Activated T-helper 17 cell treated with anti-CD3 and anti-CD28 coated beads, Interleukin-2, amount 50 U/mL, for 72 hours (primary cell): ENCODE measurements at regions not wholly inside any gene's neighbourhood (a gene's known extent, or its start where the extent isn't known, plus 50 kb on each side); places are given as distances from the start of the nearest gene placed in this dataset.

Experiments
- ATAC-seq: fragments of 150-1000 bp; cut with Tn5 transposase; replicated peaks from 2 replicates; pipeline ENCODE4 v1.10.0; 2021; ENCODE audit warnings: mild to moderate bottlenecking, moderate library complexity
- H3K27ac Mint-ChIP-seq: one replicate; pipeline ENCODE4 v1.8.0; 2022; ENCODE audit warnings: mixed read lengths
- H3K27me3 Mint-ChIP-seq: one replicate; pipeline ENCODE4 v1.8.0; 2022; ENCODE audit warnings: mixed read lengths
- H3K36me3 Mint-ChIP-seq: one replicate; pipeline ENCODE4 v1.8.0; 2022; ENCODE audit warnings: low read depth, mild to moderate bottlenecking, mixed read lengths
- H3K4me1 Mint-ChIP-seq: one replicate; pipeline ENCODE4 v1.8.0; 2022; ENCODE audit warnings: mixed read lengths
- H3K4me3 Mint-ChIP-seq: one replicate; pipeline ENCODE4 v1.8.0; 2022; ENCODE audit warnings: mild to moderate bottlenecking, mixed read lengths
- H3K9me3 Mint-ChIP-seq: one replicate; pipeline ENCODE4 v1.8.0; 2022; ENCODE audit warnings: mixed read lengths

DNA sequence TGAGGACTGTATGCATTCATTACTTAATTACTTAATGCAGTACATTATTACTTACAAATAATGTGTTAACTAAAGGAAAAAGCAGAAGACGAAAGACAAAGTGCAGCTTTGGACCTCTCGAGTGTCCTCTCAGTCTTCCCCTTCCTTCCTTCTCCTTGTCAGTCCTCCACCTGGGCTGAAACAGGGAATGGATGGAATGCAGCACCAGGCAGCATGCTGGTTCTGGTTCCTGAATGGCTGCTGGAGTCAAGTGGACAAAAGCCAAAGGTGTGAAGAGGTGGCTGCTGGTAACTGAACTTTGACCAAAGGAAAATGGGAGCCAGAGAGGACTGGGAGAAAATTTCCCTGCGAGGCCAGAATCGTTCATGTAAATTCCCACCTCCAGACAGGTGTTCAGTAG, 179.5 kb downstream of the GPAM start:
- Mint-ChIP-seq H3K4me1 (no peaks in the 10 kb centered on the region), H3K36me3 (no peaks in the 10 kb centered on the region), H3K4me3 (no peak overlapping the region), H3K27ac (no peak overlapping the region), H3K27me3 (no peaks in the 10 kb centered on the region), H3K9me3 (no peaks in the 10 kb centered on the region)
- no peak for ATAC-seq

GRCh38 chr10:112005044-112005443, 178.5 kb downstream of the GPAM start:
- H3K4me3 Mint-ChIP-seq, result no peak overlapping the region
- no peaks in the 10 kb centered on the region for H3K36me3 Mint-ChIP-seq
- ATAC-seq, result no peak
- no peaks in the 10 kb centered on the region for H3K4me1 Mint-ChIP-seq
- H3K27ac Mint-ChIP-seq, result no peak overlapping the region
- H3K27me3 Mint-ChIP-seq, result no peaks in the 10 kb centered on the region
- H3K9me3 Mint-ChIP-seq, result no peaks in the 10 kb centered on the region

DNA sequence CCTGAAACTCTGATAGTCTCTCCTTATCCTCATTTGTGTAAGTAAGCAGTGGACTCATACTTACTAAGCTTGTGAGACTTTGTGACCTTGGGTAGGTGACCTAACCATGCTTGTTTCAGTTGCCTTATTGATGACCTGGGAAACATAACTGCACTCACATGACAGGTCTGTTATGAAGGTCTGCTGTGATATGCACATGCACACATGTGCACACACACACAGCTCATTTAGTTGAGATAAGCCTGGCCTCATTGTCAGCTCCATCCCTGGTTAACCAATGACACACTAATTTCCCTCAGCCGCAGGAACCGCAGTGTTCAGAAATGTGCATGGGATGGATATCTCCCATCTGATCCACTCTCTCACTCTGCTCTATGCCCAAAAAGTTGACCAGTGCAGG, 177.2 kb downstream of the GPAM start:
- Mint-ChIP-seq H3K4me3 (no peak overlapping the region), H3K4me1 (no peaks in the 10 kb centered on the region), H3K9me3 (no peaks in the 10 kb centered on the region), H3K27me3 (no peaks in the 10 kb centered on the region), H3K36me3 (no peaks in the 10 kb centered on the region), H3K27ac (no peak overlapping the region)
- ATAC-seq, result no peak

DNA sequence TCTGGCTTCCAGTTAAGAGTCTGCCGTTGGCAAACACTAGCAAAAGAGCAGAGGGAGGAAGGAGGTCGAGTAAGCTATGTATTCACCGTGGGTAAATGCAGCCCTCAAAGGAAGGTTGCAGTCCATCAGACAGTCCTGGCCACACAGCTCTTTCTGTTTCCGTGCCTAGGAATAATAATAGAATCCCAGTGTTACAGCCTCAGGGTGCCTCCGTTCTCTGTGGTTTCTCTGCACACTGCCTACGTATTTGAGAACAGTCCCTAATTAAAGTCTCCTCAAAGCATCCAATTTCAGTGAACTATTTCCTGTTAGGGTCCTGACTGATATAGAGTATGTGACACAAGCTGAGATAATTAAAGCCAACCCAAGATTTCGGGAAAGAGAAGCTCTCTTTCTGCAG, 176.7 kb downstream of the GPAM start:
- H3K27ac Mint-ChIP-seq, result no peak overlapping the region
- H3K27me3 Mint-ChIP-seq, result no peaks in the 10 kb centered on the region
- no peak for ATAC-seq
- H3K9me3 Mint-ChIP-seq, result no peaks in the 10 kb centered on the region
- H3K4me3 Mint-ChIP-seq, result no peak overlapping the region
- no peaks in the 10 kb centered on the region for H3K4me1 Mint-ChIP-seq
- H3K36me3 Mint-ChIP-seq, result no peaks in the 10 kb centered on the region

DNA sequence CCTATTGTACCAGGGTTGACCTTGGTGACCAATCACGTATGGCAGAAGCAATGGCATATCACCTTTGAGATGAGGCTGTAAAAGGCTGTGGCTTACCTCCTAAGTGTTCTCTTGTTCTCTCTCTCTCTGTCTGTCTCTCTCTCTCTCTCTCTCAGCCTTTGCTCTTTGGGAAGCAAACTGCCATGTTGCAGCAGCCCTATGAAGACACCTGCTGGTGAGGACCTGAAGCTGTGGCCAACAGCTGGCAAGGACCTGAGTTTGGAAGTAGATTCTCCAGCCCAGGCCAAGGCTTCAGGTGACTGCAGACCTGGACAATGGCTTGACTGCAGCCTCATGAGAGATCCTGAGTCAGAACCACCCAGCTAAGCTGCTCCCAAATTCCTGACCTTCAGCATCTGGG, 161.4 kb downstream of the GPAM start:
- Mint-ChIP-seq H3K27ac (no peak overlapping the region), H3K4me1 (no peaks in the 10 kb centered on the region), H3K27me3 (peaks cover 5% of the 10 kb centered on the region), H3K36me3 (no peaks in the 10 kb centered on the region), H3K4me3 (no peak overlapping the region), H3K9me3 (no peaks in the 10 kb centered on the region)
- no peak for ATAC-seq

- Mint-ChIP-seq H3K36me3 (no peaks in the 10 kb centered on the region), H3K4me1 (no peaks in the 10 kb centered on the region), H3K27ac (no peak overlapping the region), H3K9me3 (peaks cover 5% of the 10 kb centered on the region), H3K4me3 (no peak overlapping the region), H3K27me3 (no peaks in the 10 kb centered on the region)
- ATAC-seq, result no peak
These were observed 159.5 kb downstream of the GPAM start for GRCh38 chr10:112024079-112024478.

DNA sequence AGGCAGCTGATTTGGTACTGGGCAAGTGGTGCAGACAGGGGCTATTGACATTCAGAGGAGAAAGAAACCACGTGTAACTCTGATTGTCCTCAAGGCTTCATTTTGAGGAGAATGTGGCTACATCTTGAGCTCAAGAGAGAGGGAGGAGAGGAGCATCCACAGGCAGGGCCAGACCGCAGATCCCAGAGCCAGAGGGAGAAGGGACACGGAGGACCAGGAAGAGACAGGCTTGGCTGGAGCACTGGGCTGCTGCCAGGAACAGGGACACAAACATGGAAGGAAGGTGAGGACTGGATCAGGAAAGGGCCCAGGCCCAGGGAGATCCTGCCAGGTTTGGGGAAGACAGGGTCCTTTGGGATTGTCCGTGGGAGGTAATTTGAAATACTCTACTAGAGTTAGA, 158.3 kb downstream of the GPAM start:
- H3K4me1 Mint-ChIP-seq, result no peaks in the 10 kb centered on the region
- ATAC-seq, result no peak
- H3K36me3 Mint-ChIP-seq, result no peaks in the 10 kb centered on the region
- no peaks in the 10 kb centered on the region for H3K27me3 Mint-ChIP-seq
- H3K4me3 Mint-ChIP-seq, result no peak overlapping the region
- no peak overlapping the region for H3K27ac Mint-ChIP-seq
- peaks cover 6% of the 10 kb centered on the region for H3K9me3 Mint-ChIP-seq

DNA sequence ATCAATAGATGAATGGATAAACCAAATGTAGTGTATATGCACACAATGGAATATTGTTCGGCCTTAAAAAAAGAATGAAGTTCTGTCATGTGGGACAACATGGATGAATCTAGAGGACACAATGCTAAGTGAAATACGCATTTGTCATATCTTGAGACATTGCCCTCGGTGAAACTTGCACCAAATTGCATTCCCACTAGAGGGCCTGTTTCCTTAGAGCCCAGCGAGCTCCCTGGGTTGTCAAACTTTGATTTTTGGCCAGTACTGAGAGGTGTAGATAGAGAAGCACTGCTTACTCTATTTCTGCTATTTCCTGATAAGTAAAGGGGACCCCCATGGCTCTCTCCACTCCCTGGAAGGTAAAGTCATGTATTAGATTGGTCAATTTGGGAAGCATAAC, 157.1 kb downstream of the GPAM start:
- H3K4me3 Mint-ChIP-seq, result no peak overlapping the region
- H3K4me1 Mint-ChIP-seq, result no peaks in the 10 kb centered on the region
- H3K27ac Mint-ChIP-seq, result no peak overlapping the region
- no peaks in the 10 kb centered on the region for H3K27me3 Mint-ChIP-seq
- no peak for ATAC-seq
- H3K9me3 Mint-ChIP-seq, result peaks cover 10% of the 10 kb centered on the region
- H3K36me3 Mint-ChIP-seq, result no peaks in the 10 kb centered on the region

GRCh38 chr10:112027731-112028280, 155.8 kb downstream of the GPAM start:
- no peak overlapping the region for H3K4me3 Mint-ChIP-seq

GRCh38 chr10:112030431-112030830, 153.1 kb downstream of the GPAM start:
- Mint-ChIP-seq H3K4me1 (no peaks in the 10 kb centered on the region), H3K9me3 (peaks cover 10% of the 10 kb centered on the region), H3K27me3 (no peaks in the 10 kb centered on the region), H3K4me3 (no peak overlapping the region), H3K36me3 (no peaks in the 10 kb centered on the region), H3K27ac (no peak overlapping the region)
- no peak for ATAC-seq

More at GRCh38 chr10:112027731-112028280, 155.8 kb downstream of the GPAM start:
- no peaks in the 10 kb centered on the region for H3K27me3 Mint-ChIP-seq
- H3K27ac Mint-ChIP-seq, result no peak overlapping the region
- no peaks in the 10 kb centered on the region for H3K4me1 Mint-ChIP-seq
- ATAC-seq, result no peak
- H3K36me3 Mint-ChIP-seq, result no peaks in the 10 kb centered on the region
- peaks cover 10% of the 10 kb centered on the region for H3K9me3 Mint-ChIP-seq

DNA sequence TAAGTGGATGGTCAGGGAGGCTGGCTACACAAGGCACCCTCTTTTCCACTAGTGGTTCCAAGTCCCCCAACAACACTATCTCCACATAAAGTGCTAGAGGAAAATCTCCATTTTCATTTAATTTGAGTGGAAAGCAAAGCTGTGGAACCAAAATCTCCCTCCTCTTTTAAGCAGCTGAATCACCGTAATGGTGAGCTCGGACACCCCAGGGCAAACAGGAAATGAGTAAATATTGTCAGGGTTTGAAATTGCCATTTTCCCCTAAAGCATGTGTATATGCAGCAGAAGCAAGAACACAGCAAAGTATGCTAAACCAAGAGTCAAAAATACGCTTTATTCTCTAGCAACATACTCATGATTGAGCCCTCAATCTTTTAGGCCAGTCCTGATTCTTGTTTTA, 143.7 kb downstream of the GPAM start:
- H3K36me3 Mint-ChIP-seq, result no peaks in the 10 kb centered on the region
- H3K4me3 Mint-ChIP-seq, result no peak overlapping the region
- ATAC-seq, result no peak
- H3K27ac Mint-ChIP-seq, result no peak overlapping the region
- peaks cover 8% of the 10 kb centered on the region for H3K27me3 Mint-ChIP-seq
- no peaks in the 10 kb centered on the region for H3K4me1 Mint-ChIP-seq
- peaks cover 2% of the 10 kb centered on the region for H3K9me3 Mint-ChIP-seq

DNA sequence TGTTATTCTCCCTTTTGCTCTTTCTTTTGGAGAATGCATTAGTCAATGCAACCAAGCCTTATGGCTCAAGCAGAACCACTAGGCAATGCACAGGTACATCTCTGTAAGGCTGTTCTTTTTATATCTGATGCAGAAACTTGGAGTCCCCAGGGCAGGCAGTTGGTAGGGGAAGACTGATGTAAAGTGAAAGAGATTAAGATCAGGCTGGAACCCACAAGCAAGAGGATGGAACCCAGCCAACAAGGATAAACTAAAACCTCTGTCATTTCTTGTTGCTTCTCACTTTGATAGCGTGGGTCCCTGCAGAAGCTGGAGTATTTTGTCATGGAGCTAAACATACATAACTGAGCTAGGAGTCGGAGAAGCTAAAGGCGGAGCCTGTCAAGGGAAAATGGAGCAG, 142.9 kb downstream of the GPAM start:
- H3K4me3 Mint-ChIP-seq, result no peak overlapping the region
- ATAC-seq, result no peak
- no peak overlapping the region for H3K27ac Mint-ChIP-seq
- peaks cover 4% of the 10 kb centered on the region for H3K9me3 Mint-ChIP-seq
- H3K27me3 Mint-ChIP-seq, result peaks cover 5% of the 10 kb centered on the region
- no peaks in the 10 kb centered on the region for H3K4me1 Mint-ChIP-seq
- H3K36me3 Mint-ChIP-seq, result no peaks in the 10 kb centered on the region

DNA sequence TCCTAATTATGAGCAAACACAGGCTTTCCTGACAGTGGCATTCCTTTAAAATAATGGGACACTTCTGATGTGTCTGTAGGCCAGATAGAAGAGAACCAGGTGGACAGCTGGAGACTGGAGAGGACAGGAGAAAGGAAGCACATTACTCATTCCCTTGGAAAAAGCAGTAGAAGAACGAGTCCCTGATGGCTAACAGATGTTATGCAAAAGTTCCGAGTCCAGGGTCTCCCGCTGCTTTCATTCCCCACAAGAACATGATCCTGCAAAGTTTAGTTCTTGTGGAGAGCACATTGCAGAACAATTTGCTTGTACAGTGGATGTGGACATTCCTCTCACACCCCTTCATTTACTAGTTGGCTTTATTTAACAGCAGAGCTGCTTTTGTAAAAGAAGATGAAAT, 137.6 kb downstream of the GPAM start:
- Mint-ChIP-seq H3K27ac (no peak overlapping the region), H3K4me1 (no peaks in the 10 kb centered on the region), H3K4me3 (no peak overlapping the region), H3K27me3 (no peaks in the 10 kb centered on the region), H3K9me3 (peaks cover 4% of the 10 kb centered on the region), H3K36me3 (no peaks in the 10 kb centered on the region)
- no peak for ATAC-seq

- peaks cover 4% of the 10 kb centered on the region for H3K9me3 Mint-ChIP-seq
- H3K27me3 Mint-ChIP-seq, result no peaks in the 10 kb centered on the region
- no peak overlapping the region for H3K27ac Mint-ChIP-seq
- ATAC-seq, result no peak
- no peak overlapping the region for H3K4me3 Mint-ChIP-seq
- H3K36me3 Mint-ChIP-seq, result no peaks in the 10 kb centered on the region
- no peaks in the 10 kb centered on the region for H3K4me1 Mint-ChIP-seq
These were observed 135.9 kb downstream of the GPAM start for GRCh38 chr10:112047674-112048073.

DNA sequence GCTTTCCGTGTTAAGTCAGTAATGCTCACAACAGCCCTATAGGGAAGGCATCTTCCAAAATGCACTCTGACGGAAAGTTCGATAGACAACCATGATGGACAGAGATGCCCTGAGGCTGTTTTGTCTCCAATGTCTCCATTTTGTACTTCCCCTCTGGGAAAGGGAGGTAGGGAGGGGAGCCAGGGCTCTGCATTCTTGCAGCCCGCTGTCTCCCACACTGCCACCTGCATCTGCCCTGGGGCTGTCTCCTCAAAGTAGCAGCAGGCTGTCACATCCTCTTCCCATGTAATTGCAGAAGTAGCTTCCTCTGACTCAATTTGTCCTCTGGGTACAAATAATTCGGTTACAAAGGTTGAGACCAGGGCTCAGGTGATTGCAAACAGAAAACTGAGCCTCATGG, 131.4 kb downstream of the GPAM start:
- no peaks in the 10 kb centered on the region for H3K4me1 Mint-ChIP-seq
- H3K27me3 Mint-ChIP-seq, result peaks cover 4% of the 10 kb centered on the region
- ATAC-seq, result no peak
- no peaks in the 10 kb centered on the region for H3K36me3 Mint-ChIP-seq
- H3K9me3 Mint-ChIP-seq, result no peaks in the 10 kb centered on the region
- H3K27ac Mint-ChIP-seq, result no peak overlapping the region
- H3K4me3 Mint-ChIP-seq, result no peak overlapping the region

- Mint-ChIP-seq H3K27me3 (peaks cover 4% of the 10 kb centered on the region), H3K4me3 (no peak overlapping the region), H3K4me1 (no peaks in the 10 kb centered on the region), H3K27ac (no peak overlapping the region), H3K36me3 (no peaks in the 10 kb centered on the region), H3K9me3 (no peaks in the 10 kb centered on the region)
- no peak for ATAC-seq
These were observed 129.7 kb downstream of the GPAM start for GRCh38 chr10:112053895-112054294.
